ENCODE measurements at regions not wholly inside any gene's neighbourhood (a gene's known extent, or its start where the extent isn't known, plus 50 kb on each side); places are given as distances from the start of the nearest gene placed in this dataset.
A peak's percentile ranks its signal among the peaks of the same experiment; 100 is the strongest.

DNA sequence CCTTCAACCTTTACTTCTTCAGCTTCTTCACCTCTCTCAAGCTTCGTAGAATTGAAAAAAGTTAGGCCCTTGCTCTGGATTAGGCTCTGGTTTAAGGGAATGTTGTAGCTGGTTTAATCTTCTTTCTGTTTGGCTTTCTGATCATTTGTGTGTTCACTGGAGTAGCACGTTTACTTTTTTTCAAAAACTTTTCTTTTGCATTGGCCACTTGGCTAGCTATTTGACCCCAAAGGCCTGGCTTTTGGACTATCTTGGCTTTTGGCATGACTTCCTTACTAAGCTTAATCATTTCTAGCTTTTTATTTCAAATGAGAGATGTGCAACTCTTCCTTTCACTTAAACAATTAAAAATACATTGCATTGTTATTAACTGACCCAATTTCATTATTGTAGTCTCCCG, 1154.8 kb upstream of the ZEB2 start:
- no peak overlapping the region for H3K27ac ChIP-seq (ENCODE audit: low read length, poor library complexity, severe bottlenecking)
- no peaks in the 10 kb centered on the region for H3K9me3 ChIP-seq (ENCODE audit: control insufficient read depth, low read length)
- no peak overlapping the region for H2BK5ac ChIP-seq (ENCODE audit: low read depth, low read length, poor library complexity, severe bottlenecking)
- no peak overlapping the region for H3K9ac ChIP-seq (ENCODE audit: low read length)
- H3K18ac ChIP-seq (ENCODE audit: low read depth in 1 of 2, low read length in 2 of 2), result no peak overlapping the region
- H4K8ac ChIP-seq (ENCODE audit: low read length), result no peak overlapping the region
- H3K4me2 ChIP-seq (ENCODE audit: low read length, poor library complexity, severe bottlenecking), result no peak overlapping the region
- no peak overlapping the region for H2AFZ ChIP-seq (ENCODE audit: low read depth, low read length)
- H3K4ac ChIP-seq (ENCODE audit: low read depth in 1 of 2, low read length in 2 of 2), result no peak overlapping the region
- no peaks in the 10 kb centered on the region for H3K4me1 ChIP-seq (ENCODE audit: control insufficient read depth, insufficient read depth, low read depth, low read length)
- no peaks in the 10 kb centered on the region for H3K27me3 ChIP-seq (ENCODE audit: control insufficient read depth in 1 of 2, insufficient read depth in 1 of 2, low read length in 2 of 2)
- H3K23ac ChIP-seq (ENCODE audit: low read length in 2 of 2), result no peak overlapping the region
- DNase-seq, result no peak
- H2AK5ac ChIP-seq (ENCODE audit: low read length, severe bottlenecking), result no peak overlapping the region
- H3K14ac ChIP-seq (ENCODE audit: low read length in 2 of 2), result no peak overlapping the region
- H3K4me3 ChIP-seq (ENCODE audit: insufficient read depth in 1 of 2, low read depth in 1 of 2, low read length in 2 of 2), result no peak overlapping the region
- no peak overlapping the region for H2BK15ac ChIP-seq (ENCODE audit: low read depth, poor library complexity, severe bottlenecking)
- no peaks in the 10 kb centered on the region for H3K36me3 ChIP-seq (ENCODE audit: control insufficient read depth in 1 of 2, insufficient read depth in 2 of 2, low read depth in 1 of 2, low read length in 2 of 2)
- no peak overlapping the region for H4K91ac ChIP-seq (ENCODE audit: low read length)
- 98% methylated on average over 3 of the region's 3 CpGs for WGBS
- no peak overlapping the region for H2BK120ac ChIP-seq (ENCODE audit: low read depth, low read length)
- H3K79me1 ChIP-seq (replicated peaks; ENCODE audit: low read length, poor library complexity, severe bottlenecking), result no peaks in the 10 kb centered on the region
- no peak overlapping the region for H2BK12ac ChIP-seq (ENCODE audit: low read length in 2 of 2)

DNA sequence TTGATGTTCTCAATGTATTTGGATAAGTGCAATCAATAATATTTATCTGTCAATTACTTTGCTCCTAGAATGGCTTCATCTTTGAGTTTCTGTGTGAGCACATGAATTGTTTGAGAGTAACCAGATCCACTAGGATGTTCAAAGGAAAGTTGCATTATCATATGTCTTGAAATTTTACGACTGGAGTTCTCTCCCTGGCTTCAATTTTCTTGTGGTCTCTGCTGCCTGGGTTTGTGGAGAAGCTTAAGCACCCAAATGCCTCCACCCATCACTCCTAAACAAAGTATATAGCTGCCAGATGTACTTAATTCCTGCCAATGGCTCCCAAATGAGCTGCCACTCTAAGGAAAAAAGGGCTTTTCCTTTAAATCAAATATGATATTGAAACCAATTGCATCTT, 1149.4 kb upstream of the ZEB2 start:
- no peak overlapping the region for H3K23ac ChIP-seq (ENCODE audit: low read length in 2 of 2)
- no peaks in the 10 kb centered on the region for H3K9me3 ChIP-seq (ENCODE audit: control insufficient read depth, low read length)
- no peak overlapping the region for H4K91ac ChIP-seq (ENCODE audit: low read length)
- H3K4me1 ChIP-seq (ENCODE audit: control insufficient read depth, insufficient read depth, low read depth, low read length), result no peaks in the 10 kb centered on the region
- no peak overlapping the region for H2BK12ac ChIP-seq (ENCODE audit: low read length in 2 of 2)
- H2AK5ac ChIP-seq (ENCODE audit: low read length, severe bottlenecking), result no peak overlapping the region
- H3K9ac ChIP-seq (ENCODE audit: low read length), result no peak overlapping the region
- no peak overlapping the region for H3K4ac ChIP-seq (ENCODE audit: low read depth in 1 of 2, low read length in 2 of 2)
- no peak overlapping the region for H2BK15ac ChIP-seq (ENCODE audit: low read depth, poor library complexity, severe bottlenecking)
- 53% methylated on average over 1 of the region's 1 CpG for WGBS
- no peak overlapping the region for H2BK5ac ChIP-seq (ENCODE audit: low read depth, low read length, poor library complexity, severe bottlenecking)
- H4K8ac ChIP-seq (ENCODE audit: low read length), result no peak overlapping the region
- H2BK120ac ChIP-seq (ENCODE audit: low read depth, low read length), result no peak overlapping the region
- no peak overlapping the region for H2AFZ ChIP-seq (ENCODE audit: low read depth, low read length)
- H3K14ac ChIP-seq (ENCODE audit: low read length in 2 of 2), result no peak overlapping the region
- H3K27ac ChIP-seq (ENCODE audit: low read length, poor library complexity, severe bottlenecking), result no peak overlapping the region
- no peaks in the 10 kb centered on the region for H3K27me3 ChIP-seq (ENCODE audit: control insufficient read depth in 1 of 2, insufficient read depth in 1 of 2, low read length in 2 of 2)
- no peak overlapping the region for H3K4me3 ChIP-seq (ENCODE audit: insufficient read depth in 1 of 2, low read depth in 1 of 2, low read length in 2 of 2)
- no peaks in the 10 kb centered on the region for H3K36me3 ChIP-seq (ENCODE audit: control insufficient read depth in 1 of 2, insufficient read depth in 2 of 2, low read depth in 1 of 2, low read length in 2 of 2)
- no peak for DNase-seq
- H3K79me1 ChIP-seq (replicated peaks; ENCODE audit: low read length, poor library complexity, severe bottlenecking), result no peaks in the 10 kb centered on the region
- no peak overlapping the region for H3K18ac ChIP-seq (ENCODE audit: low read depth in 1 of 2, low read length in 2 of 2)
- H3K4me2 ChIP-seq (ENCODE audit: low read length, poor library complexity, severe bottlenecking), result no peak overlapping the region

- no peak overlapping the region for H2BK5ac ChIP-seq (ENCODE audit: low read depth, low read length, poor library complexity, severe bottlenecking)
- no peaks in the 10 kb centered on the region for H3K27me3 ChIP-seq (ENCODE audit: control insufficient read depth in 1 of 2, insufficient read depth in 1 of 2, low read length in 2 of 2)
- H4K8ac ChIP-seq (ENCODE audit: low read length), result no peak overlapping the region
- no peak overlapping the region for H2AK5ac ChIP-seq (ENCODE audit: low read length, severe bottlenecking)
- no peak overlapping the region for H2BK120ac ChIP-seq (ENCODE audit: low read depth, low read length)
- H3K14ac ChIP-seq (ENCODE audit: low read length in 2 of 2), result no peak overlapping the region
- H4K91ac ChIP-seq (ENCODE audit: low read length), result no peak overlapping the region
- H3K4me2 ChIP-seq (ENCODE audit: low read length, poor library complexity, severe bottlenecking), result no peak overlapping the region
- no peak overlapping the region for H3K23ac ChIP-seq (ENCODE audit: low read length in 2 of 2)
- no peak overlapping the region for H3K18ac ChIP-seq (ENCODE audit: low read depth in 1 of 2, low read length in 2 of 2)
- no peak overlapping the region for H2BK12ac ChIP-seq (ENCODE audit: low read length in 2 of 2)
- H3K27ac ChIP-seq (ENCODE audit: low read length, poor library complexity, severe bottlenecking), result no peak overlapping the region
- 100% methylated on average over 3 of the region's 3 CpGs for WGBS
- H3K79me1 ChIP-seq (replicated peaks; ENCODE audit: low read length, poor library complexity, severe bottlenecking), result no peaks in the 10 kb centered on the region
- H3K4me1 ChIP-seq (ENCODE audit: control insufficient read depth, insufficient read depth, low read depth, low read length), result no peaks in the 10 kb centered on the region
- no peak overlapping the region for H3K9ac ChIP-seq (ENCODE audit: low read length)
- no peak overlapping the region for H3K4me3 ChIP-seq (ENCODE audit: insufficient read depth in 1 of 2, low read depth in 1 of 2, low read length in 2 of 2)
- no peak for DNase-seq
- H3K9me3 ChIP-seq (ENCODE audit: control insufficient read depth, low read length), result no peaks in the 10 kb centered on the region
- no peak overlapping the region for H3K4ac ChIP-seq (ENCODE audit: low read depth in 1 of 2, low read length in 2 of 2)
- peak overlapping the region; percentile 54 for H2BK15ac ChIP-seq (ENCODE audit: low read depth, poor library complexity, severe bottlenecking)
- H2AFZ ChIP-seq (ENCODE audit: low read depth, low read length), result no peak overlapping the region
- H3K36me3 ChIP-seq (ENCODE audit: control insufficient read depth in 1 of 2, insufficient read depth in 2 of 2, low read depth in 1 of 2, low read length in 2 of 2), result no peaks in the 10 kb centered on the region
Observed at GRCh38 chr2:145666552-145666951, 1146.6 kb upstream of the ZEB2 start.

DNA sequence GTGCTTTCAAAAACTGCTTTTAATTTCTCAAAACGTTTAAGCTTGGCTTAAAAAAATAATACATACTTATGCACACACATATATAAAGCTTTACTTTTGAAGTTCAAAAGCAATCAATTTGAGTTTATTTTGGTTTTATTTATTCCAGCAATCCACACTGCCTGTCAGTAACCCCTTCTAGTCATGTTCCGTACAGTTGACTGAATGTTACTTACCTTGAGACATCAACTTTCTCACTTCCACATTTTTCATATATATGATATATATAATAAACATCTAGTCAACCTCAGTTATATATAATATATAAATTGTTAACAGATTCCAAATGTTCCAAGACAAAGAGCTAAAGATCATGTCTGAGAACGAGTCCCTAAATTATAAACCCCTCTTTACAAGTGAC, 1137.3 kb upstream of the ZEB2 start:
- no peak overlapping the region for H3K23ac ChIP-seq (ENCODE audit: low read length in 2 of 2)
- H4K91ac ChIP-seq (ENCODE audit: low read length), result no peak overlapping the region
- H3K4me2 ChIP-seq (ENCODE audit: low read length, poor library complexity, severe bottlenecking), result no peak overlapping the region
- no peaks in the 10 kb centered on the region for H3K4me1 ChIP-seq (ENCODE audit: control insufficient read depth, insufficient read depth, low read depth, low read length)
- H2AK5ac ChIP-seq (ENCODE audit: low read length, severe bottlenecking), result no peak overlapping the region
- no peak overlapping the region for H2BK120ac ChIP-seq (ENCODE audit: low read depth, low read length)
- DNase-seq, result no peak
- H3K9me3 ChIP-seq (ENCODE audit: control insufficient read depth, low read length), result no peaks in the 10 kb centered on the region
- no CpG with 5 or more reads among the region's 3 CpGs for WGBS
- no peak overlapping the region for H2BK12ac ChIP-seq (ENCODE audit: low read length in 2 of 2)
- H2BK5ac ChIP-seq (ENCODE audit: low read depth, low read length, poor library complexity, severe bottlenecking), result no peak overlapping the region
- no peak overlapping the region for H2AFZ ChIP-seq (ENCODE audit: low read depth, low read length)
- H3K14ac ChIP-seq (ENCODE audit: low read length in 2 of 2), result no peak overlapping the region
- no peak overlapping the region for H3K9ac ChIP-seq (ENCODE audit: low read length)
- no peak overlapping the region for H3K18ac ChIP-seq (ENCODE audit: low read depth in 1 of 2, low read length in 2 of 2)
- H4K8ac ChIP-seq (ENCODE audit: low read length), result no peak overlapping the region
- no peak overlapping the region for H3K4ac ChIP-seq (ENCODE audit: low read depth in 1 of 2, low read length in 2 of 2)
- H3K4me3 ChIP-seq (ENCODE audit: insufficient read depth in 1 of 2, low read depth in 1 of 2, low read length in 2 of 2), result no peak overlapping the region
- no peaks in the 10 kb centered on the region for H3K79me1 ChIP-seq (replicated peaks; ENCODE audit: low read length, poor library complexity, severe bottlenecking)
- H3K36me3 ChIP-seq (ENCODE audit: control insufficient read depth in 1 of 2, insufficient read depth in 2 of 2, low read depth in 1 of 2, low read length in 2 of 2), result no peaks in the 10 kb centered on the region
- H3K27me3 ChIP-seq (ENCODE audit: control insufficient read depth in 1 of 2, insufficient read depth in 1 of 2, low read length in 2 of 2), result no peaks in the 10 kb centered on the region
- no peak overlapping the region for H3K27ac ChIP-seq (ENCODE audit: low read length, poor library complexity, severe bottlenecking)
- no peak overlapping the region for H2BK15ac ChIP-seq (ENCODE audit: low read depth, poor library complexity, severe bottlenecking)
